Activated CD4-positive, alpha-beta memory T cell treated with anti-CD3 and anti-CD28 coated beads, Interleukin-2, amount 10 ng/mL, durations not matched to agents 7 days and 5 days (primary cell): ENCODE measurements at regions not wholly inside any gene's neighbourhood (a gene's known extent, or its start where the extent isn't known, plus 50 kb on each side); places are given as distances from the start of the nearest gene placed in this dataset.

Experiments used
- CTCF ChIA-PET: fragments of 350-600 bp; sonication (Branson Sonifier 250); formaldehyde crosslinking; loops from one replicate; lab custom pipeline; 2021; ENCODE audit warnings: antibody characterized with exemption, inconsistent platforms; lab: Charles Lee
- POLR2A ChIA-PET: fragments of 350-600 bp; sonication (Branson Sonifier 250); formaldehyde crosslinking; loops from one replicate; lab custom pipeline; 2021; ENCODE audit warnings: antibody characterized with exemption; lab: Charles Lee
- DNase-seq: peaks from one replicate; pipeline ENCODE4 v3.0.0-alpha.2; 2020
- H3K27ac Mint-ChIP-seq: one replicate; pipeline ENCODE4 v1.8.0; 2021; ENCODE audit warnings: mild to moderate bottlenecking, mixed read lengths
- H3K27me3 Mint-ChIP-seq: one replicate; pipeline ENCODE4 v1.8.0; 2021; ENCODE audit warnings: mixed read lengths
- H3K36me3 Mint-ChIP-seq: one replicate; pipeline ENCODE4 v1.8.0; 2021; ENCODE audit warnings: low read depth, mixed read lengths
- H3K4me1 Mint-ChIP-seq: one replicate; pipeline ENCODE4 v1.8.0; 2021; ENCODE audit warnings: mixed read lengths
- H3K4me3 Mint-ChIP-seq: one replicate; pipeline ENCODE4 v1.8.0; 2021; ENCODE audit warnings: mild to moderate bottlenecking, mixed read lengths
- H3K9me3 Mint-ChIP-seq: one replicate; pipeline ENCODE4 v1.8.0; 2021; ENCODE audit warnings: mixed read lengths

GRCh38 chr11:69357458-69358397, 63.8 kb downstream of the MYEOV start:
- peaks cover 6% of the 10 kb centered on the region for H3K9me3 Mint-ChIP-seq

GRCh38 chr11:69358398-69359020, 64.6 kb downstream of the MYEOV start:
- POLR2A ChIA-PET: no interaction called here
- CTCF ChIA-PET: no interaction called here
- H3K27me3 Mint-ChIP-seq: peaks cover 1% of the 10 kb centered on the region
- H3K4me1 Mint-ChIP-seq: no peaks in the 10 kb centered on the region
- peaks cover 6% of the 10 kb centered on the region for H3K9me3 Mint-ChIP-seq
- no peak overlapping the region for H3K4me3 Mint-ChIP-seq
- no peak for DNase-seq
- no peaks in the 10 kb centered on the region for H3K36me3 Mint-ChIP-seq
- H3K27ac Mint-ChIP-seq: no peak overlapping the region

More at GRCh38 chr11:69357458-69358397, 63.8 kb downstream of the MYEOV start:
- H3K4me3 Mint-ChIP-seq: no peak overlapping the region
- H3K4me1 Mint-ChIP-seq: peaks cover 2% of the 10 kb centered on the region
- no peaks in the 10 kb centered on the region for H3K36me3 Mint-ChIP-seq
- H3K27ac Mint-ChIP-seq: no peak overlapping the region
- H3K27me3 Mint-ChIP-seq: no peaks in the 10 kb centered on the region
- no peak for DNase-seq
- ChIA-PET CTCF (no interaction called here), POLR2A (no interaction called here)

- H3K27ac Mint-ChIP-seq: no peak overlapping the region
- peaks cover 4% of the 10 kb centered on the region for H3K27me3 Mint-ChIP-seq
- H3K4me1 Mint-ChIP-seq: no peaks in the 10 kb centered on the region
- POLR2A ChIA-PET: no interaction called here
- CTCF ChIA-PET: no interaction called here
- H3K36me3 Mint-ChIP-seq: no peaks in the 10 kb centered on the region
- H3K4me3 Mint-ChIP-seq: no peak overlapping the region
- peaks cover 6% of the 10 kb centered on the region for H3K9me3 Mint-ChIP-seq
- DNase-seq: no peak
Observed at GRCh38 chr11:69359735-69360480, 66.0 kb downstream of the MYEOV start.

- ChIA-PET POLR2A (no interaction called here), CTCF (no interaction called here)
- Mint-ChIP-seq H3K4me3 (no peak overlapping the region), H3K9me3 (peaks cover 6% of the 10 kb centered on the region), H3K27ac (no peak overlapping the region), H3K27me3 (peaks cover 4% of the 10 kb centered on the region), H3K4me1 (no peaks in the 10 kb centered on the region), H3K36me3 (no peaks in the 10 kb centered on the region)
- no peak for DNase-seq
Observed at GRCh38 chr11:69360606-69361005, 66.7 kb downstream of the MYEOV start.

GRCh38 chr11:69361048-69361447, 67.1 kb downstream of the MYEOV start:
- no peak overlapping the region for H3K27ac Mint-ChIP-seq
- ChIA-PET CTCF (no interaction called here), POLR2A (no interaction called here)
- no peak for DNase-seq
- no peak overlapping the region for H3K4me3 Mint-ChIP-seq
- H3K9me3 Mint-ChIP-seq: peaks cover 6% of the 10 kb centered on the region
- peaks cover 4% of the 10 kb centered on the region for H3K27me3 Mint-ChIP-seq
- H3K4me1 Mint-ChIP-seq: no peaks in the 10 kb centered on the region
- H3K36me3 Mint-ChIP-seq: no peaks in the 10 kb centered on the region

GRCh38 chr11:69361466-69361865, 67.5 kb downstream of the MYEOV start:
- CTCF ChIA-PET: no interaction called here
- no peak overlapping the region for H3K27ac Mint-ChIP-seq
- DNase-seq: no peak
- no peaks in the 10 kb centered on the region for H3K36me3 Mint-ChIP-seq
- peaks cover 6% of the 10 kb centered on the region for H3K9me3 Mint-ChIP-seq
- H3K27me3 Mint-ChIP-seq: peaks cover 4% of the 10 kb centered on the region
- no peaks in the 10 kb centered on the region for H3K4me1 Mint-ChIP-seq
- no peak overlapping the region for H3K4me3 Mint-ChIP-seq
- POLR2A ChIA-PET: no interaction called here

- Mint-ChIP-seq H3K36me3 (no peaks in the 10 kb centered on the region), H3K27ac (no peak overlapping the region), H3K9me3 (peaks cover 6% of the 10 kb centered on the region), H3K4me1 (no peaks in the 10 kb centered on the region), H3K4me3 (no peak overlapping the region), H3K27me3 (peaks cover 4% of the 10 kb centered on the region)
- ChIA-PET POLR2A (no interaction called here), CTCF (no interaction called here)
- no peak for DNase-seq
Observed at GRCh38 chr11:69362315-69362714, 68.4 kb downstream of the MYEOV start.

- Mint-ChIP-seq H3K27me3 (peaks cover 4% of the 10 kb centered on the region), H3K4me3 (no peak overlapping the region), H3K27ac (no peak overlapping the region), H3K9me3 (no peaks in the 10 kb centered on the region), H3K36me3 (no peaks in the 10 kb centered on the region), H3K4me1 (no peaks in the 10 kb centered on the region)
- DNase-seq: no peak
- POLR2A ChIA-PET: no interaction called here
- CTCF ChIA-PET: no interaction called here
Observed at GRCh38 chr11:69364921-69365320, 71.0 kb downstream of the MYEOV start.

GRCh38 chr11:69365558-69365957, 71.6 kb downstream of the MYEOV start:
- H3K9me3 Mint-ChIP-seq: no peaks in the 10 kb centered on the region
- POLR2A ChIA-PET: no interaction called here
- CTCF ChIA-PET: no interaction called here
- peaks cover 4% of the 10 kb centered on the region for H3K27me3 Mint-ChIP-seq
- no peak overlapping the region for H3K4me3 Mint-ChIP-seq
- DNase-seq: no peak
- no peaks in the 10 kb centered on the region for H3K4me1 Mint-ChIP-seq
- no peaks in the 10 kb centered on the region for H3K36me3 Mint-ChIP-seq
- no peak overlapping the region for H3K27ac Mint-ChIP-seq

- DNase-seq: no peak
- no peaks in the 10 kb centered on the region for H3K36me3 Mint-ChIP-seq
- peaks cover 4% of the 10 kb centered on the region for H3K27me3 Mint-ChIP-seq
- no peaks in the 10 kb centered on the region for H3K9me3 Mint-ChIP-seq
- H3K27ac Mint-ChIP-seq: no peak overlapping the region
- ChIA-PET POLR2A (no interaction called here), CTCF (no interaction called here)
- no peak overlapping the region for H3K4me3 Mint-ChIP-seq
- no peaks in the 10 kb centered on the region for H3K4me1 Mint-ChIP-seq
Observed at GRCh38 chr11:69366591-69366990, 72.6 kb downstream of the MYEOV start.

GRCh38 chr11:69367211-69367964, 73.4 kb downstream of the MYEOV start:
- POLR2A ChIA-PET: no interaction called here
- CTCF ChIA-PET: no interaction called here
- Mint-ChIP-seq H3K27me3 (peaks cover 4% of the 10 kb centered on the region), H3K27ac (no peak overlapping the region), H3K4me3 (no peak overlapping the region), H3K36me3 (no peaks in the 10 kb centered on the region), H3K4me1 (no peaks in the 10 kb centered on the region), H3K9me3 (no peaks in the 10 kb centered on the region)
- DNase-seq: no peak

GRCh38 chr11:69368119-69368880, 74.3 kb downstream of the MYEOV start:
- Mint-ChIP-seq H3K4me3 (no peak overlapping the region), H3K27me3 (peaks cover 3% of the 10 kb centered on the region), H3K27ac (no peak overlapping the region), H3K36me3 (no peaks in the 10 kb centered on the region), H3K9me3 (no peaks in the 10 kb centered on the region), H3K4me1 (no peaks in the 10 kb centered on the region)
- DNase-seq: no peak
- CTCF ChIA-PET: no interaction called here
- POLR2A ChIA-PET: no interaction called here
